GM21515 (cell line): ENCODE measurements at regions not wholly inside any gene's neighbourhood (a gene's known extent, or its start where the extent isn't known, plus 50 kb on each side); places are given as distances from the start of the nearest gene placed in this dataset.
"Not testable (repeated sequence)": the region's sequence is repeated elsewhere in the genome, so short reads cannot be mapped to it uniquely, and the experiment has no call there.

Experiments used
- ATAC-seq: cut with Tn5 transposase; IDR thresholded peaks from one replicate; pipeline ENCODE4 v1.9.1; 2021; ENCODE audit not compliant: unreplicated experiment

GRCh38 chr6:147958683-147959082 is 384.0 kb upstream of the SASH1 start:
- ATAC-seq: no peak

GRCh38 chr6:147961481-147962141 is 381.0 kb upstream of the SASH1 start:
- ATAC-seq: no peak

GRCh38 chr6:147965448-147965847 is 377.2 kb upstream of the SASH1 start:
- not testable (repeated sequence) for ATAC-seq

GRCh38 chr6:147970970-147971369 is 371.7 kb upstream of the SASH1 start:
- ATAC-seq: no peak

GRCh38 chr6:147972448-147972847 is 370.2 kb upstream of the SASH1 start:
- no peak for ATAC-seq

GRCh38 chr6:147973806-147974205 is 368.8 kb upstream of the SASH1 start:
- ATAC-seq: no peak

- ATAC-seq: no peak
These were observed 368.3 kb upstream of the SASH1 start for GRCh38 chr6:147974376-147974775.

- ATAC-seq: no peak
These were observed 364.7 kb upstream of the SASH1 start for GRCh38 chr6:147977851-147978465.

GRCh38 chr6:147979966-147980365 is 362.7 kb upstream of the SASH1 start:
- no peak for ATAC-seq

GRCh38 chr6:147983581-147984366 is 358.9 kb upstream of the SASH1 start:
- no peak for ATAC-seq

- ATAC-seq: no peak
These were observed 355.8 kb upstream of the SASH1 start for GRCh38 chr6:147986846-147987245.

GRCh38 chr6:147990159-147990558 is 352.5 kb upstream of the SASH1 start:
- no peak for ATAC-seq

- ATAC-seq: no peak
These were observed 350.7 kb upstream of the SASH1 start for GRCh38 chr6:147991961-147992360.

- ATAC-seq: no peak
These were observed 343.6 kb upstream of the SASH1 start for GRCh38 chr6:147999001-147999540.

- no peak for ATAC-seq
These were observed 340.6 kb upstream of the SASH1 start for GRCh38 chr6:148001844-148002642.

- no peak for ATAC-seq
These were observed 338.0 kb upstream of the SASH1 start for GRCh38 chr6:148004651-148005050.

- no peak for ATAC-seq
These were observed 336.8 kb upstream of the SASH1 start for GRCh38 chr6:148005806-148006205.

GRCh38 chr6:148010516-148010915 is 332.1 kb upstream of the SASH1 start:
- ATAC-seq: not testable (repeated sequence)

- ATAC-seq: no peak
These were observed 326.6 kb upstream of the SASH1 start for GRCh38 chr6:148016013-148016412.

- no peak for ATAC-seq
These were observed 321.5 kb upstream of the SASH1 start for GRCh38 chr6:148021165-148021564.

- ATAC-seq: no peak
These were observed 320.9 kb upstream of the SASH1 start for GRCh38 chr6:148021699-148022098.
